ENCODE measurements at regions not wholly inside any gene's neighbourhood (a gene's known extent, or its start where the extent isn't known, plus 50 kb on each side); places are given as distances from the start of the nearest gene placed in this dataset.

GRCh38 chr9:108108852-108109448 lies 619.4 kb upstream of the KLF4 start:
- no peaks in the 10 kb centered on the region for H3K4me1 ChIP-seq (ENCODE audit: control insufficient read depth in 2 of 2, insufficient read depth in 2 of 2, low read length in 2 of 2)
- Mint-ChIP-seq H3K9me3 (ENCODE audit: insufficient read depth) (no peaks in the 10 kb centered on the region), H3K27me3 (no peaks in the 10 kb centered on the region), H3K27ac (no peak overlapping the region), H3K4me3 (no peak overlapping the region), H3K4me1 (no peaks in the 10 kb centered on the region)
- WGBS (ENCODE audit: insufficient coverage), result 80% methylated on average over 1 of the region's 2 CpGs
- no peak overlapping the region for H3K4me2 ChIP-seq (replicated peaks; ENCODE audit: low read depth, low read length, poor library complexity, severe bottlenecking)
- DNase-seq, result no peak
- no peak overlapping the region for H3K4me3 ChIP-seq (ENCODE audit: control extremely low read depth in 1 of 5, extremely low read depth in 1 of 5, insufficient read depth in 1 of 5, low read depth in 2 of 5, low read length in 4 of 5)
- no peak overlapping the region for H3K27ac ChIP-seq (ENCODE audit: low read length in 2 of 2)
- no peak for TF ChIP-seq EZH2 (IDR thresholded peaks at IDR 0.05; ENCODE audit: borderline replicate concordance, insufficient read depth, low read depth, low read length, poor library complexity, severe bottlenecking)
- TF ChIP-seq, protein P1, sequence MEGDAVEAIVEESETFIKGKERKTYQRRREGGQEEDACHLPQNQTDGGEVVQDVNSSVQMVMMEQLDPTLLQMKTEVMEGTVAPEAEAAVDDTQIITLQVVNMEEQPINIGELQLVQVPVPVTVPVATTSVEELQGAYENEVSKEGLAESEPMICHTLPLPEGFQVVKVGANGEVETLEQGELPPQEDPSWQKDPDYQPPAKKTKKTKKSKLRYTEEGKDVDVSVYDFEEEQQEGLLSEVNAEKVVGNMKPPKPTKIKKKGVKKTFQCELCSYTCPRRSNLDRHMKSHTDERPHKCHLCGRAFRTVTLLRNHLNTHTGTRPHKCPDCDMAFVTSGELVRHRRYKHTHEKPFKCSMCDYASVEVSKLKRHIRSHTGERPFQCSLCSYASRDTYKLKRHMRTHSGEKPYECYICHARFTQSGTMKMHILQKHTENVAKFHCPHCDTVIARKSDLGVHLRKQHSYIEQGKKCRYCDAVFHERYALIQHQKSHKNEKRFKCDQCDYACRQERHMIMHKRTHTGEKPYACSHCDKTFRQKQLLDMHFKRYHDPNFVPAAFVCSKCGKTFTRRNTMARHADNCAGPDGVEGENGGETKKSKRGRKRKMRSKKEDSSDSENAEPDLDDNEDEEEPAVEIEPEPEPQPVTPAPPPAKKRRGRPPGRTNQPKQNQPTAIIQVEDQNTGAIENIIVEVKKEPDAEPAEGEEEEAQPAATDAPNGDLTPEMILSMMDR (IDR thresholded peaks at IDR 0.05), result no peak
- H2AFZ ChIP-seq (ENCODE audit: insufficient read depth, low read depth, low read length, poor library complexity, severe bottlenecking), result no peak overlapping the region
- ATAC-seq (ENCODE audit: low read depth), result no peak
- H3K9me3 ChIP-seq (ENCODE audit: control extremely low read depth in 1 of 3, control insufficient read depth in 2 of 3, insufficient read depth in 1 of 3, low read length in 2 of 3), result no peaks in the 10 kb centered on the region
- no peaks in the 10 kb centered on the region for H3K79me2 ChIP-seq (ENCODE audit: control insufficient read depth, insufficient read depth, low read length)
- ChIA-PET CTCF (no interaction called here), POLR2A (no interaction called here)
- intact Hi-C loops (cut with micrococcal nuclease), result no loop called here
- no peaks in the 10 kb centered on the region for H3K36me3 ChIP-seq (replicated peaks in 1 of 2; ENCODE audit: control extremely low read depth in 1 of 2, control insufficient read depth in 1 of 2, extremely low read depth in 1 of 2, insufficient read depth in 2 of 2, low read length in 1 of 2)
- no peak overlapping the region for H3K9ac ChIP-seq (ENCODE audit: low read length)
- H4K20me1 ChIP-seq (ENCODE audit: control insufficient read depth, insufficient read depth, low read length, poor library complexity, severe bottlenecking), result no peaks in the 10 kb centered on the region
- no peaks in the 10 kb centered on the region for H3K27me3 ChIP-seq (replicated peaks in 1 of 4; ENCODE audit: control extremely low read depth in 1 of 4, control insufficient read depth in 3 of 4, insufficient read depth in 4 of 4, low read length in 3 of 4)

- no peak overlapping the region for H3K27ac ChIP-seq (ENCODE audit: low read length in 2 of 2)
- H3K9ac ChIP-seq (ENCODE audit: low read length), result no peak overlapping the region
- no peak overlapping the region for H3K27ac Mint-ChIP-seq
- no peaks in the 10 kb centered on the region for H4K20me1 ChIP-seq (ENCODE audit: control insufficient read depth, insufficient read depth, low read length, poor library complexity, severe bottlenecking)
- ATAC-seq (ENCODE audit: low read depth), result no peak
- H3K9me3 Mint-ChIP-seq (ENCODE audit: insufficient read depth), result no peaks in the 10 kb centered on the region
- H2AFZ ChIP-seq (ENCODE audit: insufficient read depth, low read depth, low read length, poor library complexity, severe bottlenecking), result no peak overlapping the region
- TF ChIP-seq, protein P1 (IDR thresholded peaks at IDR 0.05), result no peak
- TF ChIP-seq EZH2 (IDR thresholded peaks at IDR 0.05; ENCODE audit: borderline replicate concordance, insufficient read depth, low read depth, low read length, poor library complexity, severe bottlenecking), result no peak
- H3K4me2 ChIP-seq (replicated peaks; ENCODE audit: low read depth, low read length, poor library complexity, severe bottlenecking), result no peak overlapping the region
- H3K4me1 Mint-ChIP-seq, result no peaks in the 10 kb centered on the region
- no peak overlapping the region for H3K4me3 Mint-ChIP-seq
- intact Hi-C loops (cut with micrococcal nuclease), result no loop called here
- H3K36me3 ChIP-seq (replicated peaks in 1 of 2; ENCODE audit: control extremely low read depth in 1 of 2, control insufficient read depth in 1 of 2, extremely low read depth in 1 of 2, insufficient read depth in 2 of 2, low read length in 1 of 2), result no peaks in the 10 kb centered on the region
- no peaks in the 10 kb centered on the region for H3K79me2 ChIP-seq (ENCODE audit: control insufficient read depth, insufficient read depth, low read length)
- no peak overlapping the region for H3K4me3 ChIP-seq (ENCODE audit: control extremely low read depth in 1 of 5, extremely low read depth in 1 of 5, insufficient read depth in 1 of 5, low read depth in 2 of 5, low read length in 4 of 5)
- no peaks in the 10 kb centered on the region for H3K27me3 ChIP-seq (replicated peaks in 1 of 4; ENCODE audit: control extremely low read depth in 1 of 4, control insufficient read depth in 3 of 4, insufficient read depth in 4 of 4, low read length in 3 of 4)
- no peak for DNase-seq
- H3K27me3 Mint-ChIP-seq, result no peaks in the 10 kb centered on the region
- H3K4me1 ChIP-seq (ENCODE audit: control insufficient read depth in 2 of 2, insufficient read depth in 2 of 2, low read length in 2 of 2), result no peaks in the 10 kb centered on the region
- no CpG with 5 or more reads among the region's 4 CpGs for WGBS (ENCODE audit: insufficient coverage)
- ChIA-PET CTCF (no interaction called here), POLR2A (no interaction called here)
- H3K9me3 ChIP-seq (ENCODE audit: control extremely low read depth in 1 of 3, control insufficient read depth in 2 of 3, insufficient read depth in 1 of 3, low read length in 2 of 3), result no peaks in the 10 kb centered on the region
Observed at GRCh38 chr9:108108280-108108851, 618.8 kb upstream of the KLF4 start.

All from B cell (primary cell).